IMR-90 (cell line): ENCODE measurements at regions not wholly inside any gene's neighbourhood (a gene's known extent, or its start where the extent isn't known, plus 50 kb on each side); places are given as distances from the start of the nearest gene placed in this dataset.

Experiments used
- BHLHE40 ChIP-seq: fragments of 150-350 bp; IDR thresholded peaks from 2 replicates; pipeline ENCODE4 v1.6.1; 2016; ENCODE audit warnings: mild to moderate bottlenecking, low read depth, low read length
- CEBPB ChIP-seq: IDR thresholded peaks from 2 replicates; pipeline ENCODE4 v1.6.1; 2012; ENCODE audit warnings: low read depth, low read length, improper control_type of control experiment
- CTCF ChIP-seq: conservative IDR thresholded peaks from 2 replicates; pipeline ENCODE4 v1.5.1; 2012; ENCODE audit warnings: mild to moderate bottlenecking, low read depth, low read length, improper control_type of control experiment
- ELK1 ChIP-seq: fragments of 150-350 bp; IDR thresholded peaks from 2 replicates; pipeline ENCODE4 v1.6.1; 2016; ENCODE audit warnings: low read depth, mild to moderate bottlenecking, low read length, moderate library complexity, borderline replicate concordance
- FOS ChIP-seq: fragments of 150-350 bp; IDR thresholded peaks from 2 replicates; pipeline ENCODE4 v1.6.1; 2016; ENCODE audit warnings: low read depth, low read length
- MAFK ChIP-seq: IDR thresholded peaks from 2 replicates; pipeline ENCODE4 v1.6.1; 2012; ENCODE audit warnings: low read depth, low read length, improper control_type of control experiment
- MAZ ChIP-seq: IDR thresholded peaks from 2 replicates; pipeline ENCODE4 v1.6.1; 2012; ENCODE audit warnings: low read depth, mild to moderate bottlenecking, low read length, improper control_type of control experiment, moderate library complexity, borderline replicate concordance
- POLR2A ChIP-seq: IDR thresholded peaks from 2 replicates; pipeline ENCODE4 v1.6.1; 2012; ENCODE audit warnings: mild to moderate bottlenecking, low read depth, low read length
- RAD21 ChIP-seq: IDR thresholded peaks from 2 replicates; pipeline ENCODE4 v1.6.1; 2012; ENCODE audit warnings: low read length, improper control_type of control experiment
- RFX5 ChIP-seq: IDR thresholded peaks from 2 replicates; pipeline ENCODE4 v1.8.0; 2012; ENCODE audit warnings: low read depth, mild to moderate bottlenecking, low read length, moderate library complexity
- SMC3 ChIP-seq: fragments of 150-350 bp; IDR thresholded peaks from 2 replicates; pipeline ENCODE4 v1.6.1; 2016; ENCODE audit warnings: low read depth, mild to moderate bottlenecking, antibody characterized with exemption, low read length, moderate library complexity
- USF2 ChIP-seq: fragments of 150-350 bp; IDR thresholded peaks from 2 replicates; pipeline ENCODE4 v1.6.1; 2017; ENCODE audit warnings: mild to moderate bottlenecking, antibody characterized with exemption, low read length, low read depth

- TF ChIP-seq CTCF (no peak), CEBPB (no peak), POLR2A (no peak), BHLHE40 (no peak), RFX5 (no peak), SMC3 (no peak), USF2 (no peak), ELK1 (no peak), FOS (no peak), MAZ (no peak), RAD21 (no peak), MAFK (no peak)
Observed at GRCh38 chr18:2212598-2213205, 358.6 kb downstream of the METTL4 start.
